Retinal pigment epithelial cell (primary cell): ENCODE measurements at regions not wholly inside any gene's neighbourhood (a gene's known extent, or its start where the extent isn't known, plus 50 kb on each side); places are given as distances from the start of the nearest gene placed in this dataset.
"Not testable (repeated sequence)": the region's sequence is repeated elsewhere in the genome, so short reads cannot be mapped to it uniquely, and the experiment has no call there.

Source experiments
- DNase-seq: peaks from one replicate; pipeline ENCODE4 v3.0.0-alpha.2; 2010; ENCODE audit warnings: low read depth
- H3K4me3 ChIP-seq: 2 replicates; pipeline ENCODE4 v1.5.1; 2011; ENCODE audit warnings: mild to moderate bottlenecking, low read length, control low read depth, moderate library complexity
- CTCF ChIP-seq: conservative IDR thresholded peaks from 2 replicates; pipeline ENCODE4 v1.5.1; 2011; ENCODE audit warnings: low read depth, low read length, control low read depth, inconsistent platforms

GRCh38 chr20:47925593-47925992 is 140.3 kb upstream of the SULF2 start:
- no peak for DNase-seq
- TF ChIP-seq CTCF, result no peak
- H3K4me3 ChIP-seq, result no peak overlapping the region

- DNase-seq, result no peak
- no peak for TF ChIP-seq CTCF
- H3K4me3 ChIP-seq, result no peak overlapping the region
Measured at GRCh38 chr20:47922269-47922668, 137.0 kb upstream of the SULF2 start.

GRCh38 chr20:47921829-47922228 is 136.5 kb upstream of the SULF2 start:
- not testable (repeated sequence) for DNase-seq, H3K4me3 ChIP-seq

- TF ChIP-seq CTCF, result no peak
Measured at GRCh38 chr20:47921408-47921807, 136.1 kb upstream of the SULF2 start.

GRCh38 chr20:47917549-47918070 is 132.3 kb upstream of the SULF2 start:
- no peak for TF ChIP-seq CTCF
- no peak for DNase-seq
- no peak overlapping the region for H3K4me3 ChIP-seq

More at GRCh38 chr20:47921408-47921807, 136.1 kb upstream of the SULF2 start:
- no peak for DNase-seq
- no peak overlapping the region for H3K4me3 ChIP-seq

GRCh38 chr20:47915495-47915894 is 130.2 kb upstream of the SULF2 start:
- H3K4me3 ChIP-seq, result no peak overlapping the region
- DNase-seq, result no peak
- no peak for TF ChIP-seq CTCF

- H3K4me3 ChIP-seq, result no peak overlapping the region
- DNase-seq, result no peak
- TF ChIP-seq CTCF, result no peak
Measured at GRCh38 chr20:47914792-47915191, 129.5 kb upstream of the SULF2 start.

- not testable (repeated sequence) for H3K4me3 ChIP-seq, DNase-seq
Measured at GRCh38 chr20:47912786-47913501, 127.7 kb upstream of the SULF2 start.

- H3K4me3 ChIP-seq, DNase-seq: not testable (repeated sequence)
Measured at GRCh38 chr20:47912165-47912564, 126.9 kb upstream of the SULF2 start.

- H3K4me3 ChIP-seq, DNase-seq: not testable (repeated sequence)
Measured at GRCh38 chr20:47909696-47910369, 124.6 kb upstream of the SULF2 start.

- H3K4me3 ChIP-seq, DNase-seq: not testable (repeated sequence)
Measured at GRCh38 chr20:47908361-47909035, 123.2 kb upstream of the SULF2 start.

- H3K4me3 ChIP-seq, DNase-seq: not testable (repeated sequence)
Measured at GRCh38 chr20:47907951-47908350, 122.7 kb upstream of the SULF2 start.
